Liver (tissue), 8 donors: ENCODE measurements at regions not wholly inside any gene's neighbourhood (a gene's known extent, or its start where the extent isn't known, plus 50 kb on each side); places are given as distances from the start of the nearest gene placed in this dataset.

Experiments
- DNase-seq: peaks from one replicate; pipeline ENCODE4 v3.0.0-alpha.2; 2017; ENCODE audit warnings: low spot score
- H3K27ac ChIP-seq, 2 donors: one replicate each; pipeline ENCODE4 v1.7.0; 2013; ENCODE audit warnings: inconsistent platforms in 2 of 2, low read length in 2 of 2, control low read depth in 1 of 2, low read depth in 1 of 2, mild to moderate bottlenecking in 1 of 2
- H3K27me3 ChIP-seq, 4 donors: one replicate each; pipeline versions ENCODE4 v1.6.1 to v1.7.0; 2013; ENCODE audit warnings: low read length in 3 of 4, inconsistent platforms in 1 of 4, mild to moderate bottlenecking in 1 of 4, moderate library complexity in 1 of 4; ENCODE audit not compliant: control insufficient read depth in 4 of 4, insufficient read depth in 4 of 4
- H3K36me3 ChIP-seq, 4 donors: one replicate each; pipeline versions ENCODE4 v1.6.1 to v1.7.0; 2013; ENCODE audit warnings: low read length in 3 of 4, mild to moderate bottlenecking in 3 of 4, low read depth in 1 of 4, moderate library complexity in 1 of 4; ENCODE audit not compliant: control insufficient read depth in 4 of 4, insufficient read depth in 3 of 4
- H3K4me1 ChIP-seq, 4 donors: one replicate each; pipeline versions ENCODE4 v1.6.1 to v1.7.0; 2013; ENCODE audit warnings: low read length in 3 of 4, mild to moderate bottlenecking in 3 of 4, moderate library complexity in 1 of 4; ENCODE audit not compliant: control insufficient read depth in 4 of 4, insufficient read depth in 4 of 4
- H3K4me3 ChIP-seq, 3 donors: one replicate each; pipeline versions ENCODE4 v1.6.1 to v1.7.0; 2013; ENCODE audit warnings: low read length in 3 of 3, control low read depth in 1 of 3, low read depth in 1 of 3, mild to moderate bottlenecking in 1 of 3
- H3K9ac ChIP-seq, 2 donors: one replicate each; pipeline ENCODE4 v1.7.0; 2013; ENCODE audit warnings: low read length in 2 of 2, mild to moderate bottlenecking in 2 of 2, moderate library complexity in 2 of 2, control low read depth in 1 of 2, low read depth in 1 of 2
- H3K9me3 ChIP-seq, 4 donors: one replicate each; pipeline versions ENCODE4 v1.6.1 to v1.7.0; 2013; ENCODE audit warnings: low read length in 3 of 4; ENCODE audit not compliant: control insufficient read depth in 4 of 4
- ATF3 ChIP-seq: IDR thresholded peaks from 2 replicates; pipeline ENCODE4 v1.6.1; 2016; ENCODE audit warnings: antibody characterized with exemption
- CTCF ChIP-seq: fragments of 150-350 bp; IDR thresholded peaks from 2 replicates; pipeline ENCODE4 v1.5.1; 2017; ENCODE audit warnings: improper control_type of control experiment, low read depth, low read length; ENCODE audit not compliant: missing input control
- EGR1 ChIP-seq, 2 donors: IDR thresholded peaks; 2 replicates each; pipeline ENCODE4 v1.6.1; 2016 to 2018; ENCODE audit warnings: antibody characterized with exemption in 2 of 2, low read depth in 2 of 2
- FOXA1 ChIP-seq: IDR thresholded peaks from 2 replicates; pipeline ENCODE4 v1.6.1; 2016; ENCODE audit warnings: antibody characterized with exemption
- FOXA2 ChIP-seq: IDR thresholded peaks from 2 replicates; pipeline ENCODE4 v1.6.1; 2016; ENCODE audit warnings: antibody characterized with exemption
- GABPA ChIP-seq, 2 donors: IDR thresholded peaks in 1 of 2; conservative IDR thresholded peaks in 1 of 2; 2 replicates each; pipeline ENCODE4 v1.6.1; 2016; ENCODE audit warnings: antibody characterized with exemption in 2 of 2, mild to moderate bottlenecking in 1 of 2, moderate library complexity in 1 of 2
- HNF4A ChIP-seq, 2 donors: conservative IDR thresholded peaks; 2 replicates each; pipeline ENCODE4 v1.6.1; 2016; ENCODE audit warnings: antibody characterized with exemption in 2 of 2, mild to moderate bottlenecking in 2 of 2
- HNF4G ChIP-seq: IDR thresholded peaks from 2 replicates; pipeline ENCODE4 v1.6.1; 2016; ENCODE audit warnings: antibody characterized with exemption
- JUND ChIP-seq, 2 donors: IDR thresholded peaks; 2 replicates each; pipeline ENCODE4 v1.6.1; 2016; ENCODE audit warnings: antibody characterized with exemption in 2 of 2
- MAX ChIP-seq: IDR thresholded peaks from 2 replicates; pipeline ENCODE4 v1.6.1; 2016; ENCODE audit warnings: antibody characterized with exemption
- NR2F2 ChIP-seq: IDR thresholded peaks from 2 replicates; pipeline ENCODE4 v1.6.1; 2016; ENCODE audit warnings: antibody characterized with exemption
- RAD21 ChIP-seq, 2 donors: IDR thresholded peaks; 2 replicates each; pipeline ENCODE4 v1.6.1; 2016; ENCODE audit warnings: antibody characterized with exemption in 2 of 2, mild to moderate bottlenecking in 2 of 2
- REST ChIP-seq: IDR thresholded peaks from 2 replicates; pipeline ENCODE4 v1.6.1; 2016; ENCODE audit warnings: antibody characterized with exemption, mild to moderate bottlenecking
- RXRA ChIP-seq, 2 donors: IDR thresholded peaks; 2 replicates each; pipeline ENCODE4 v1.6.1; 2017 to 2018; ENCODE audit warnings: antibody characterized with exemption in 2 of 2, mild to moderate bottlenecking in 1 of 2
- TAF1 ChIP-seq: conservative IDR thresholded peaks from 2 replicates; pipeline ENCODE4 v1.6.1; 2016; ENCODE audit warnings: antibody characterized with exemption, mild to moderate bottlenecking
- YY1 ChIP-seq: IDR thresholded peaks from 2 replicates; pipeline ENCODE4 v1.6.1; 2016; ENCODE audit warnings: antibody characterized with exemption, mild to moderate bottlenecking
- ZBTB33 ChIP-seq: IDR thresholded peaks from 2 replicates; pipeline ENCODE4 v1.6.1; 2016; ENCODE audit warnings: antibody characterized with exemption
- WGBS: extraction: QIAGEN DNeasy Blood & Tissue Kit; methylation state at CpG from one replicate; pipeline ENCODE4 v1.1.7; 2013; 5-methylcytosine and 5-hydroxymethylcytosine counted together
- donor health status: healthy.
- donor health status: healthy.
- donor health status: healthy.
- donor health status: healthy.
- donor health status: healthy.

- Histone ChIP-seq H3K4me1 (no peaks in the 10 kb centered on the region), H3K9me3 (peaks cover 0 to 4% (median under 1%) of the 10 kb centered on the region in 4 donors), H3K4me3 (no peak overlapping the region), H3K27me3 (no peaks in the 10 kb centered on the region), H3K9ac (no peak overlapping the region), H3K27ac (no peak overlapping the region), H3K36me3 (no peaks in the 10 kb centered on the region)
- 74% methylated on average over 9 of the region's 9 CpGs for WGBS
- no peak for TF ChIP-seq RXRA (IDR thresholded peaks at IDR 0.05)
- TF ChIP-seq NR2F2: no peak
- TF ChIP-seq TAF1: no peak
- TF ChIP-seq HNF4A (conservative IDR thresholded peaks at IDR 0.05): no peak
- TF ChIP-seq MAX: no peak
- no peak for TF ChIP-seq RAD21 (IDR thresholded peaks at IDR 0.05)
- TF ChIP-seq FOXA1: no peak
- TF ChIP-seq JUND (IDR thresholded peaks at IDR 0.05): no peak
- no peak for TF ChIP-seq ATF3
- TF ChIP-seq HNF4G: no peak
- TF ChIP-seq FOXA2: no peak
- no peak for TF ChIP-seq EGR1 (IDR thresholded peaks at IDR 0.05; ENCODE audit: low read depth in 2 of 2)
- no peak for DNase-seq
Measured at GRCh38 chr15:97114900-97115760, 784.6 kb downstream of the NR2F2 start.

GRCh38 chr15:97115761-97116070 is 785.2 kb downstream of the NR2F2 start:
- H3K4me1 ChIP-seq: no peaks in the 10 kb centered on the region
- H3K9me3 ChIP-seq: peaks cover 0 to 4% (median under 1%) of the 10 kb centered on the region in 4 donors
- no peak overlapping the region for H3K27ac ChIP-seq
- no peaks in the 10 kb centered on the region for H3K27me3 ChIP-seq
- H3K36me3 ChIP-seq: no peaks in the 10 kb centered on the region
- TF ChIP-seq RAD21 (IDR thresholded peaks at IDR 0.05) (no peak), GABPA (IDR thresholded peaks at IDR 0.05 in 1 of 2, conservative IDR thresholded peaks at IDR 0.05 in 1 of 2) (no peak), REST (no peak), CTCF (no peak), ATF3 (no peak), YY1 (no peak), HNF4G (no peak), RXRA (IDR thresholded peaks at IDR 0.05) (no peak), ZBTB33 (no peak), JUND (IDR thresholded peaks at IDR 0.05) (no peak), EGR1 (IDR thresholded peaks at IDR 0.05; ENCODE audit: low read depth in 2 of 2) (no peak), HNF4A (conservative IDR thresholded peaks at IDR 0.05) (no peak), NR2F2 (no peak), FOXA1 (no peak)
- no peak overlapping the region for H3K4me3 ChIP-seq
- 84% methylated on average over 3 of the region's 3 CpGs for WGBS
- no peak for DNase-seq
- no peak overlapping the region for H3K9ac ChIP-seq
